GM12878 (cell line): ENCODE measurements at regions not wholly inside any gene's neighbourhood (a gene's known extent, or its start where the extent isn't known, plus 50 kb on each side); places are given as distances from the start of the nearest gene placed in this dataset.

Experiments used
- ATAC-seq: fragments of 200-7000 bp; cut with Tn5 transposase; 3 replicates; pipeline ENCODE4 v1.9.1; 2020; ENCODE audit warnings: mild to moderate bottlenecking, moderate library complexity
- BruUV-seq: library from RNA; stranded (reverse); fragments of 400-500 nt; replicated peaks from 2 replicates; lab custom pipeline; 2021; lab: Mats Ljungman, UMichigan
- CTCF ChIA-PET: fragments of 300-600 bp; sonication (Branson Sonifier 250); formaldehyde crosslinking; extraction: SDS; loops from one replicate; lab custom pipeline; 2021; ENCODE audit warnings: inconsistent platforms; lab: Yijun Ruan, JAX
- POLR2A ChIA-PET: fragments of 350-600 bp; formaldehyde crosslinking; extraction: SDS; loops from one replicate; lab custom pipeline; 2021; ENCODE audit warnings: inconsistent platforms; lab: Charles Lee
- RAD21 ChIA-PET: fragments of 300-600 bp; sonication (Branson Sonifier 250); formaldehyde crosslinking; loops from one replicate; lab custom pipeline; 2023; ENCODE audit warnings: antibody characterized with exemption; ENCODE audit not compliant: unreplicated experiment; lab: Charles Lee
- SMC1A ChIA-PET: fragments of 300-600 bp; sonication (Branson Sonifier 250); formaldehyde crosslinking; loops from one replicate; lab custom pipeline; 2023; ENCODE audit not compliant: unreplicated experiment, uncharacterized antibody; lab: Charles Lee
- DNase-seq: peaks from one replicate; pipeline ENCODE4 v3.0.0-alpha.2; 2011; ENCODE audit warnings: low read depth, low spot score
- FAIRE-seq: peaks from 3 replicates; lab custom pipeline; 2011; peaks lifted over from hg19 to GRCh38; lab: Jason Lieb, UNC
- H2AFZ ChIP-seq: 2 replicates; pipeline ENCODE4 v1.6.0; 2011; ENCODE audit warnings: low read depth, low read length, control low read depth; ENCODE audit not compliant: control insufficient read depth
- H3K27ac ChIP-seq: 2 replicates; pipeline ENCODE4 v1.5.1; 2011; ENCODE audit warnings: control low read depth; ENCODE audit not compliant: control insufficient read depth, insufficient read depth
- H3K27me3 ChIP-seq, 2 experiments: replicated peaks in 1 of 2; 2 replicates each; pipeline versions ENCODE4 v1.6.0 to v1.6.1; 2011; ENCODE audit warnings: low read length in 1 of 2; ENCODE audit not compliant: control insufficient read depth in 2 of 2, insufficient read depth in 2 of 2
- H3K36me3 ChIP-seq, 2 experiments: 2 replicates each; pipeline ENCODE4 v1.5.1; 2011; ENCODE audit warnings: low read length in 1 of 2; ENCODE audit not compliant: control insufficient read depth in 2 of 2, insufficient read depth in 2 of 2
- H3K4me1 ChIP-seq: 2 replicates; pipeline ENCODE4 v1.6.1; 2011; ENCODE audit warnings: mild to moderate bottlenecking, low read length, moderate library complexity, mixed read lengths; ENCODE audit not compliant: control insufficient read depth, insufficient read depth
- H3K4me2 ChIP-seq: 2 replicates; pipeline ENCODE4 v1.6.0; 2011; ENCODE audit warnings: control low read depth; ENCODE audit not compliant: control insufficient read depth, insufficient read depth
- H3K4me3 ChIP-seq: fragments of 200-600 bp; sonication (generic); 2 replicates; pipeline ENCODE4 v1.5.1; 2016
- H3K79me2 ChIP-seq: 2 replicates; pipeline ENCODE4 v1.6.0; 2011; ENCODE audit warnings: low read length; ENCODE audit not compliant: control insufficient read depth, insufficient read depth
- H3K9ac ChIP-seq: 2 replicates; pipeline ENCODE4 v1.8.0; 2011; ENCODE audit warnings: low read length, control low read depth, mixed read lengths; ENCODE audit not compliant: control insufficient read depth, insufficient read depth
- H3K9me3 ChIP-seq: replicated peaks from 3 replicates; pipeline ENCODE4 v1.5.1; 2011; ENCODE audit warnings: mild to moderate bottlenecking, low read length; ENCODE audit not compliant: control insufficient read depth, insufficient read depth
- H4K20me1 ChIP-seq: 2 replicates; pipeline ENCODE4 v1.6.0; 2011; ENCODE audit not compliant: control insufficient read depth, insufficient read depth
- BCL11A ChIP-seq: IDR thresholded peaks from 2 replicates; pipeline ENCODE4 v1.6.1; 2011; ENCODE audit warnings: low read depth, low read length
- BCL3 ChIP-seq: IDR thresholded peaks from 2 replicates; pipeline ENCODE4 v1.6.1; 2011; ENCODE audit warnings: borderline replicate concordance, low read depth, mild to moderate bottlenecking, moderate library complexity, low read length; ENCODE audit not compliant: insufficient read depth, poor library complexity, severe bottlenecking
- E2F8 ChIP-seq: fragments of 450-650 bp; IDR thresholded peaks from 2 replicates; pipeline ENCODE4 v1.6.1; 2018; ENCODE audit warnings: mild to moderate bottlenecking, low read depth, moderate library complexity; ENCODE audit not compliant: partially characterized antibody
- JUND ChIP-seq: IDR thresholded peaks from 2 replicates; pipeline ENCODE4 v1.6.1; 2012; ENCODE audit warnings: low read depth, mild to moderate bottlenecking, low read length, improper control_type of control experiment, moderate library complexity
- NBN ChIP-seq: fragments of 450-650 bp; IDR thresholded peaks from 2 replicates; pipeline ENCODE4 v1.6.1; 2016
- NFYA ChIP-seq: IDR thresholded peaks from 2 replicates; pipeline ENCODE4 v1.6.1; 2011; ENCODE audit warnings: low read depth, mild to moderate bottlenecking, low read length, improper control_type of control experiment, borderline replicate concordance
- PKNOX1 ChIP-seq: fragments of 450-650 bp; IDR thresholded peaks from 2 replicates; pipeline ENCODE4 v1.6.1; 2016; ENCODE audit warnings: mild to moderate bottlenecking
- RBBP5 ChIP-seq: fragments of 200-600 bp; sonication (generic); conservative IDR thresholded peaks from 2 replicates; pipeline ENCODE4 v1.6.1; 2016
- RUNX3 ChIP-seq: IDR thresholded peaks from 2 replicates; pipeline ENCODE4 v1.6.1; 2012; ENCODE audit warnings: low read length, inconsistent platforms
- SMARCA5 ChIP-seq: fragments of 450-650 bp; IDR thresholded peaks from 2 replicates; pipeline ENCODE4 v1.6.1; 2017; ENCODE audit warnings: mild to moderate bottlenecking
- TARDBP ChIP-seq: IDR thresholded peaks from 2 replicates; pipeline ENCODE4 v1.6.1; 2016; ENCODE audit warnings: borderline replicate concordance
- TBL1XR1 ChIP-seq: IDR thresholded peaks from 2 replicates; pipeline ENCODE4 v1.6.1; 2012; ENCODE audit warnings: low read depth, low read length, improper control_type of control experiment
- TCF12 ChIP-seq: IDR thresholded peaks from 2 replicates; pipeline ENCODE4 v1.6.1; 2011; ENCODE audit warnings: low read depth, mild to moderate bottlenecking, low read length
- ZBTB4 ChIP-seq: fragments of 450-650 bp; formaldehyde crosslinking; IDR thresholded peaks from 2 replicates; pipeline ENCODE4 v1.4.0; 2022; ENCODE audit warnings: mild to moderate bottlenecking, moderate library complexity
- in situ Hi-C: fragments of 300-500 bp; cut with MboI; formaldehyde crosslinking; loops from 9 replicates; pipeline ENCODE4 v1.14.3; 2018; ENCODE audit warnings: mixed read lengths
- intact Hi-C: fragments of 100-400 bp; cut with micrococcal nuclease; formaldehyde crosslinking; loops from one replicate; pipeline ENCODE4 v1.14.2; 2022; ENCODE audit not compliant: unreplicated experiment

GRCh38 chr12:67147447-67147846 is 121.7 kb upstream of the CAND1 start:
- Histone ChIP-seq H2AFZ (no peak overlapping the region), H3K4me2 (no peak overlapping the region), H4K20me1 (no peaks in the 10 kb centered on the region), H3K27ac (no peak overlapping the region), H3K79me2 (no peaks in the 10 kb centered on the region), H3K27me3 (no peaks in the 10 kb centered on the region), H3K36me3 (no peaks in the 10 kb centered on the region), H3K9me3 (no peaks in the 10 kb centered on the region), H3K4me1 (no peaks in the 10 kb centered on the region), H3K9ac (no peak overlapping the region), H3K4me3 (no peak overlapping the region)
- ChIA-PET CTCF (interaction anchor here (0.6 to 1.7 kb wide), 2 partner anchors 14 to 129 kb away, joined by 3 to 4 read pairs; no protein-coding TSS in a partner anchor), RAD21 (no interaction called here), POLR2A (no interaction called here), SMC1A (no interaction called here)
- DNase-seq, result no peak
- in situ Hi-C loops (no loop called here), intact Hi-C loops (no loop called here)
- BruUV-seq, result no TSS peak
- FAIRE-seq, result no peak
- TF ChIP-seq NBN (no peak), PKNOX1 (no peak), NFYA (no peak), ZBTB4 (CRISPR knock-in tag) (no peak), TCF12 (no peak), TBL1XR1 (no peak), JUND (no peak), E2F8 (no peak), RBBP5 (no peak), TARDBP (no peak), BCL11A (no peak), RUNX3 (no peak), BCL3 (no peak), SMARCA5 (no peak)
- no peak for ATAC-seq
